ENCODE measurements at regions not wholly inside any gene's neighbourhood (a gene's known extent, or its start where the extent isn't known, plus 50 kb on each side); places are given as distances from the start of the nearest gene placed in this dataset.

DNA sequence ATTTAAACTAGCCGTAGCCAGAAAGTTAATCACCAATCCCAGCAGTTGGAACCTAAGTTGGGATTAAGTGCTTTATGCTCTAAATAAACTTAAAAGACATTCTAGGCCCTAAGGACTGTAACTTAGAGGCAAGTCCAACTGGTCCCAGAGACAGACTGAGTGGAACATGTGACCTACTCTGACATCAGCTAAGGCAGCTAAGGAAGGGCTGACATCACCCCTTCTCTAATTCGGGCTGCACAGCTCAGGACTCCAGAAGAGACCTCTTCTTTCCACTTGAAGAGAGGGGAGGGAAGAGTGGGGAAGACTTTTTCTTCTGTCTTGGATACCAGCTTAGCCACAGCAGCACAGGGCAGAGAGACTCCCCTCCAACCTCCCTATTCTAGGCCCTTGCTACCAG is 565.2 kb downstream of the CDH8 start:
- no peak for DNase-seq (ENCODE audit: low spot score in 2 of 2)
- Histone ChIP-seq H3K27me3 (no peaks in the 10 kb centered on the region), H3K9me3 (peaks cover 6% of the 10 kb centered on the region), H3K36me3 (no peaks in the 10 kb centered on the region), H3K4me3 (no peak overlapping the region), H3K4me1 (no peaks in the 10 kb centered on the region), H3K27ac (no peak overlapping the region)
- TF ChIP-seq, protein P1, sequence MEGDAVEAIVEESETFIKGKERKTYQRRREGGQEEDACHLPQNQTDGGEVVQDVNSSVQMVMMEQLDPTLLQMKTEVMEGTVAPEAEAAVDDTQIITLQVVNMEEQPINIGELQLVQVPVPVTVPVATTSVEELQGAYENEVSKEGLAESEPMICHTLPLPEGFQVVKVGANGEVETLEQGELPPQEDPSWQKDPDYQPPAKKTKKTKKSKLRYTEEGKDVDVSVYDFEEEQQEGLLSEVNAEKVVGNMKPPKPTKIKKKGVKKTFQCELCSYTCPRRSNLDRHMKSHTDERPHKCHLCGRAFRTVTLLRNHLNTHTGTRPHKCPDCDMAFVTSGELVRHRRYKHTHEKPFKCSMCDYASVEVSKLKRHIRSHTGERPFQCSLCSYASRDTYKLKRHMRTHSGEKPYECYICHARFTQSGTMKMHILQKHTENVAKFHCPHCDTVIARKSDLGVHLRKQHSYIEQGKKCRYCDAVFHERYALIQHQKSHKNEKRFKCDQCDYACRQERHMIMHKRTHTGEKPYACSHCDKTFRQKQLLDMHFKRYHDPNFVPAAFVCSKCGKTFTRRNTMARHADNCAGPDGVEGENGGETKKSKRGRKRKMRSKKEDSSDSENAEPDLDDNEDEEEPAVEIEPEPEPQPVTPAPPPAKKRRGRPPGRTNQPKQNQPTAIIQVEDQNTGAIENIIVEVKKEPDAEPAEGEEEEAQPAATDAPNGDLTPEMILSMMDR (IDR thresholded peaks at IDR 0.05): no peak
- TF ChIP-seq EP300 (IDR thresholded peaks at IDR 0.05) (no peak), POLR2AphosphoS5 (IDR thresholded peaks at IDR 0.05) (no peak), POLR2A (IDR thresholded peaks at IDR 0.05) (no peak)
- WGBS: 89% methylated on average over 2 of the region's 2 CpGs

DNA sequence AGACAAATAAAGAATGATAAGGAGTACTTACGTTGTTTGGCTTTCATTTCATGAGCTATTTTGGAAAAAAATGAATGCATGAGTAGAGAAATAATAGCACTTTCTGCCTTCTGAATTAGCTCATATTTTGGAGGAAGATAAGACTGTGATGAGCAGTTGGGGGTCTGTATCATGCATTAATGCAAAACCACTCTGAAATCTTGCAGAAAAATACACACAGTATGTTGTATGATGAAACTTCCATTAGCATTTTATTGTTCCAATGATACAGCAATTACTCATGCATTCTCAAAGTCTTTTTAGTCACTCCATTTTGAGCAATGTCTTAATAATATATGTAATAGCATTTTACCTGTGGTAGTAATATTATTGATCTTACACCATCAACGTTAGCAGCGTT is 571.0 kb downstream of the CDH8 start:
- TF ChIP-seq POLR2AphosphoS5 (IDR thresholded peaks at IDR 0.05) (no peak), POLR2A (IDR thresholded peaks at IDR 0.05) (no peak), EP300 (IDR thresholded peaks at IDR 0.05) (no peak)
- TF ChIP-seq, protein P1 (IDR thresholded peaks at IDR 0.05): no peak
- H3K4me3 ChIP-seq: no peak overlapping the region
- WGBS: 89% methylated on average over 3 of the region's 3 CpGs
- no peak for DNase-seq (ENCODE audit: low spot score in 2 of 2)
- H3K9me3 ChIP-seq: no peaks in the 10 kb centered on the region
- no peaks in the 10 kb centered on the region for H3K36me3 ChIP-seq
- H3K4me1 ChIP-seq: no peaks in the 10 kb centered on the region
- no peak overlapping the region for H3K27ac ChIP-seq
- no peaks in the 10 kb centered on the region for H3K27me3 ChIP-seq

DNA sequence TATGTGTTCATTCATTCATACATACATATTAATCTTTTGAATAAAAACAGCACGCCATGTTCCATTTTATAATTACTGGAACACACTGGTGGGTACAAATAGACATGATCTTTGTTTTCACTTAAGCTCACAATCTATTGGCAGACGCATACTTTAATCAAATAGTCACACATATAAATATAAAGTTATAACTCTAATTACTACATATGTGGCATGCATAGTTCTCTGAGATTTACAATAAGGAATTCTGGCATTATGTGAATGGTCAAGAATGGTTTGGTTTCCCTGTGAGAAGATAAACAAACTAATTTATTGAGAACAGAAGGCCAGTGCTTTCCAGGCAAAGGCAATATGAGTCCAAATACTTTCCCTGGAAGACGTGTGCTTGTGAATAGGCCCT is 576.2 kb downstream of the CDH8 start:
- no peak for DNase-seq (ENCODE audit: low spot score in 2 of 2)
- H3K9me3 ChIP-seq: no peaks in the 10 kb centered on the region
- H3K4me3 ChIP-seq: no peak overlapping the region
- no peaks in the 10 kb centered on the region for H3K36me3 ChIP-seq
- no peaks in the 10 kb centered on the region for H3K27me3 ChIP-seq
- WGBS: 71% methylated on average over 3 of the region's 3 CpGs
- no peaks in the 10 kb centered on the region for H3K4me1 ChIP-seq
- no peak overlapping the region for H3K27ac ChIP-seq
- no peak for TF ChIP-seq POLR2A (IDR thresholded peaks at IDR 0.05)
- TF ChIP-seq, protein P1 (IDR thresholded peaks at IDR 0.05): no peak
- no peak for TF ChIP-seq EP300 (IDR thresholded peaks at IDR 0.05)
- no peak for TF ChIP-seq POLR2AphosphoS5 (IDR thresholded peaks at IDR 0.05)

DNA sequence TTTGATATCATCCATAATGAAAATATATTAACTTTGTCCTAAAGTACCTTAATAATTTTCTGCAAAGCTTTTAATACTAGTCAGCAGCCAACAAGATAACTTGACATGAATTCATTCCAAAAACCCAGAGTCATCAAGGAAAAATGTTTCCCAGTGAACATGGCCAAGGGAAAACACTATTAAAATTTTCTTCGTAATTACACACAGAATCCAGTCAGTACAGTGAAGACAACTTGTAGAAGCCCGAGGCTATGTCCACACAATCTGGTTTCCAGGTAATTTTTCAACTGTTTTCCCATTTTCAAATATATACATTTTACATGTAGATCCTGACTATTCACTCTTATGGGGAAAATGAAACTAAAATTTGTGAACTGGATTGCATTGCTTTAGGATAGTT is 600.9 kb downstream of the CDH8 start:
- Histone ChIP-seq H3K27ac (no peak overlapping the region), H3K4me1 (no peaks in the 10 kb centered on the region), H3K4me3 (no peak overlapping the region), H3K27me3 (no peaks in the 10 kb centered on the region), H3K36me3 (no peaks in the 10 kb centered on the region), H3K9me3 (no peaks in the 10 kb centered on the region)
- DNase-seq (ENCODE audit: low spot score in 2 of 2): no peak
- no peak for TF ChIP-seq EP300 (IDR thresholded peaks at IDR 0.05)
- TF ChIP-seq, protein P1 (IDR thresholded peaks at IDR 0.05): no peak
- no peak for TF ChIP-seq POLR2A (IDR thresholded peaks at IDR 0.05)
- no peak for TF ChIP-seq POLR2AphosphoS5 (IDR thresholded peaks at IDR 0.05)
- WGBS: 28% methylated on average over 2 of the region's 2 CpGs

DNA sequence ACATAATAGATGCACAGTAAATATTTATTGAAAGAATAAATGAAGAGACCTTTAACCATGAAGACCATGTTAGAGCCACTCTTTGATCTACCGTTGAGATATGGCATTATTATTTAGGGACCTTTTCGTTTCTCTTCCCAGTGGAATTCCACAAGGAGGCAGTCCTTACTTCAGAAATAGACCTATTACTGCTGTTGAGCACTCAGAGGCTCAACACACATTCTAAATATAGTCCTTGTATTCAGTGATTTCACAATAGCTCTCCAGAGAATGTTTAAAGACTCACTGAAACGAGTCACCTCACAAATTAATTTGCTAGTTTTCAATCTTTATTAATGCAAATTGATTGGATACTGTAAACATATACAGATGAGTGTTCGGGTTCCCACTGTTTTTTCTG is 603.8 kb downstream of the CDH8 start:
- Histone ChIP-seq H3K9me3 (no peaks in the 10 kb centered on the region), H3K27ac (no peak overlapping the region), H3K4me3 (no peak overlapping the region), H3K36me3 (no peaks in the 10 kb centered on the region), H3K27me3 (no peaks in the 10 kb centered on the region), H3K4me1 (no peaks in the 10 kb centered on the region)
- 41% methylated on average over 4 of the region's 4 CpGs for WGBS
- DNase-seq (ENCODE audit: low spot score in 2 of 2): no peak
- no peak for TF ChIP-seq POLR2A (IDR thresholded peaks at IDR 0.05)
- TF ChIP-seq, protein P1 (IDR thresholded peaks at IDR 0.05): no peak
- TF ChIP-seq POLR2AphosphoS5 (IDR thresholded peaks at IDR 0.05): no peak
- TF ChIP-seq EP300 (IDR thresholded peaks at IDR 0.05): no peak
